ENCODE measurements at regions not wholly inside any gene's neighbourhood (a gene's known extent, or its start where the extent isn't known, plus 50 kb on each side); places are given as distances from the start of the nearest gene placed in this dataset.
A peak's percentile ranks its signal among the peaks of the same experiment; 100 is the strongest.
"Not testable (repeated sequence)": the region's sequence is repeated elsewhere in the genome, so short reads cannot be mapped to it uniquely, and the experiment has no call there.

GRCh38 chr15:44853304-44853950, 103.1 kb upstream of the TERB2 start:
- 15% methylated on average over 4 of the region's 4 CpGs for WGBS
- not testable (repeated sequence) for H3K36me3 ChIP-seq (ENCODE audit: control insufficient read depth in 4 of 4, insufficient read depth in 3 of 4, low read depth in 1 of 4, low read length in 3 of 4); H3K27me3 ChIP-seq (ENCODE audit: control insufficient read depth in 4 of 4, insufficient read depth in 4 of 4, low read length in 3 of 4); H3K4me3 ChIP-seq (ENCODE audit: low read depth in 1 of 3, low read length in 3 of 3); H3K9me3 ChIP-seq (ENCODE audit: control insufficient read depth in 4 of 4, low read length in 3 of 4)
- H3K27ac ChIP-seq (ENCODE audit: low read depth in 1 of 2, low read length in 2 of 2), result peak overlapping the region; percentile 48 to 79
- peak overlapping the region in 1 of 2 donors; percentile 17 for H3K9ac ChIP-seq (ENCODE audit: low read depth in 1 of 2, low read length in 2 of 2)
- peaks cover 0 to 26% (median 6%) of the 10 kb centered on the region in 4 donors for H3K4me1 ChIP-seq (ENCODE audit: control insufficient read depth in 4 of 4, insufficient read depth in 4 of 4, low read length in 3 of 4)
- TF ChIP-seq SP1 (IDR thresholded peaks at IDR 0.05) (peak; percentile 67), HNF4A (conservative IDR thresholded peaks at IDR 0.05) (peak; percentile 42 to 48), YY1 (IDR thresholded peaks at IDR 0.05) (peak; percentile 34), CTCF (IDR thresholded peaks at IDR 0.05; ENCODE audit: low read depth, low read length, missing input control) (peak; percentile 97), RAD21 (IDR thresholded peaks at IDR 0.05) (peak; percentile 82 to 89), FOXA2 (IDR thresholded peaks at IDR 0.05) (peak; percentile 72), RXRA (IDR thresholded peaks at IDR 0.05) (peak; percentile 41 to 54), GABPA (IDR thresholded peaks at IDR 0.05 in 1 of 2, conservative IDR thresholded peaks at IDR 0.05 in 1 of 2) (peak in 1 of 2 donors; percentile 24), JUND (IDR thresholded peaks at IDR 0.05) (peak in 1 of 2 donors; percentile 25)
- TF ChIP-seq, protein P1, sequence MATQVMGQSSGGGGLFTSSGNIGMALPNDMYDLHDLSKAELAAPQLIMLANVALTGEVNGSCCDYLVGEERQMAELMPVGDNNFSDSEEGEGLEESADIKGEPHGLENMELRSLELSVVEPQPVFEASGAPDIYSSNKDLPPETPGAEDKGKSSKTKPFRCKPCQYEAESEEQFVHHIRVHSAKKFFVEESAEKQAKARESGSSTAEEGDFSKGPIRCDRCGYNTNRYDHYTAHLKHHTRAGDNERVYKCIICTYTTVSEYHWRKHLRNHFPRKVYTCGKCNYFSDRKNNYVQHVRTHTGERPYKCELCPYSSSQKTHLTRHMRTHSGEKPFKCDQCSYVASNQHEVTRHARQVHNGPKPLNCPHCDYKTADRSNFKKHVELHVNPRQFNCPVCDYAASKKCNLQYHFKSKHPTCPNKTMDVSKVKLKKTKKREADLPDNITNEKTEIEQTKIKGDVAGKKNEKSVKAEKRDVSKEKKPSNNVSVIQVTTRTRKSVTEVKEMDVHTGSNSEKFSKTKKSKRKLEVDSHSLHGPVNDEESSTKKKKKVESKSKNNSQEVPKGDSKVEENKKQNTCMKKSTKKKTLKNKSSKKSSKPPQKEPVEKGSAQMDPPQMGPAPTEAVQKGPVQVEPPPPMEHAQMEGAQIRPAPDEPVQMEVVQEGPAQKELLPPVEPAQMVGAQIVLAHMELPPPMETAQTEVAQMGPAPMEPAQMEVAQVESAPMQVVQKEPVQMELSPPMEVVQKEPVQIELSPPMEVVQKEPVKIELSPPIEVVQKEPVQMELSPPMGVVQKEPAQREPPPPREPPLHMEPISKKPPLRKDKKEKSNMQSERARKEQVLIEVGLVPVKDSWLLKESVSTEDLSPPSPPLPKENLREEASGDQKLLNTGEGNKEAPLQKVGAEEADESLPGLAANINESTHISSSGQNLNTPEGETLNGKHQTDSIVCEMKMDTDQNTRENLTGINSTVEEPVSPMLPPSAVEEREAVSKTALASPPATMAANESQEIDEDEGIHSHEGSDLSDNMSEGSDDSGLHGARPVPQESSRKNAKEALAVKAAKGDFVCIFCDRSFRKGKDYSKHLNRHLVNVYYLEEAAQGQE (IDR thresholded peaks at IDR 0.05), result peak; percentile 26
- DNase-seq (ENCODE audit: low spot score), result peak; percentile 71

- H3K9me3 ChIP-seq (ENCODE audit: control insufficient read depth in 4 of 4, low read length in 3 of 4); H3K36me3 ChIP-seq (ENCODE audit: control insufficient read depth in 4 of 4, insufficient read depth in 3 of 4, low read depth in 1 of 4, low read length in 3 of 4); H3K9ac ChIP-seq (ENCODE audit: low read depth in 1 of 2, low read length in 2 of 2); H3K4me3 ChIP-seq (ENCODE audit: low read depth in 1 of 3, low read length in 3 of 3); DNase-seq (ENCODE audit: low spot score); H3K27me3 ChIP-seq (ENCODE audit: control insufficient read depth in 4 of 4, insufficient read depth in 4 of 4, low read length in 3 of 4): not testable (repeated sequence)
- WGBS, result 25% methylated on average over 4 of the region's 4 CpGs
- TF ChIP-seq RXRA (IDR thresholded peaks at IDR 0.05) (peak; percentile 38 to 54), FOXA2 (IDR thresholded peaks at IDR 0.05) (peak; percentile 18), SP1 (IDR thresholded peaks at IDR 0.05) (peak; percentile 23), HNF4A (conservative IDR thresholded peaks at IDR 0.05) (peak in 1 of 2 donors; percentile 40)
- Histone ChIP-seq H3K4me1 (ENCODE audit: control insufficient read depth in 4 of 4, insufficient read depth in 4 of 4, low read length in 3 of 4) (peaks cover 0 to 30% (median 4%) of the 10 kb centered on the region in 4 donors), H3K27ac (ENCODE audit: low read depth in 1 of 2, low read length in 2 of 2) (peak overlapping the region; percentile 48 to 79)
Observed at GRCh38 chr15:44854696-44855095, 101.8 kb upstream of the TERB2 start.

DNA sequence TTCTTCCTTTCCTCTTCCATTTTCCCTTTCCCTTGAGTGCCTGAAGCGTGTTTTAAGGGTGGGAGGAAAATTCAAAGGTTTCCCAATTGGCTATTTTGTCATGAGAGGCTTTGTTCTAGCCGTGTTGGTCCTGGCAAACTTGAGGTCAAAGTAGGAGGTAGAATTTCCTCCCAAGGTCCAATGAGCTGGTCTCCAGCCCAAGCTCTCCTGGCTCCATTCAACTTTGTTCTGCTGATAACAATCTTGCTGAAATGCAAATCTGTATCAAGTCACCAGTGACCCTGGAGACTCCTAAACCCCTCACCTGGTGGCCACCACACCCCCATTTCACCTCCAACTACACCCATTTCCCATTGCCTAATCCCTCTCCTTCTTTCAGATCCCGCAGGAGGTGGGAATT, 100.2 kb upstream of the TERB2 start:
- not testable (repeated sequence) for H3K9ac ChIP-seq (ENCODE audit: low read depth in 1 of 2, low read length in 2 of 2); H3K27me3 ChIP-seq (ENCODE audit: control insufficient read depth in 4 of 4, insufficient read depth in 4 of 4, low read length in 3 of 4); DNase-seq (ENCODE audit: low spot score); H3K9me3 ChIP-seq (ENCODE audit: control insufficient read depth in 4 of 4, low read length in 3 of 4); H3K27ac ChIP-seq (ENCODE audit: low read depth in 1 of 2, low read length in 2 of 2); H3K36me3 ChIP-seq (ENCODE audit: control insufficient read depth in 4 of 4, insufficient read depth in 3 of 4, low read depth in 1 of 4, low read length in 3 of 4); H3K4me3 ChIP-seq (ENCODE audit: low read depth in 1 of 3, low read length in 3 of 3)
- H3K4me1 ChIP-seq (ENCODE audit: control insufficient read depth in 4 of 4, insufficient read depth in 4 of 4, low read length in 3 of 4), result peaks cover 2 to 31% (median 5%) of the 10 kb centered on the region in 4 donors
- WGBS, result 35% methylated on average over 3 of the region's 3 CpGs
- TF ChIP-seq RXRA (IDR thresholded peaks at IDR 0.05) (peak in 1 of 2 donors; percentile 32), JUND (IDR thresholded peaks at IDR 0.05) (peak in 1 of 2 donors; percentile 9), HNF4A (conservative IDR thresholded peaks at IDR 0.05) (peak; percentile 24 to 61)

DNA sequence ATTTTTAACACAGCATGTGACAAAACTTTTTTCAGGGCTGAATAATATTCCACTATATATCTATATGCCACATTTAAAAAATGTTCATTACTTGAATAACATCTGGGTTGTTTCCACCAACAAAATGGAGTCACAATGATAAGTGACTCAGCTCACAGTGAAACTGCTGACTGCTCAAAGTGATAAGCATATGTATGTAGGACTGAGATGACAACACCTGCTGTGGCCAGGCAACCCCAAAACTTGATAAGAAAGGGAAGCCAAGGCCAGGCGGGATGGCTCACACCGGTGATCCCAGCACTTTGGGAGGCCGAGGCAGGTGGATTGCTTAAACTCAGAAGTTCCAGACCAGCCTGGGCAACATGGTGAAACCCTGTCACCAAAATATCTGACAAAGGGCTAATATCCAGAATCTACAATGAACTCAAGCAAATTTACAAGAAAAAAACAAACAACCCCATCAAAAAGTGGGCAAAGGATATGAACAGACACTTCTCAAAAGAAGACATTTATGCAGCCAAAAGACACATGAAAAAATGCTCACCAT, 99.2 kb upstream of the TERB2 start:
- H3K36me3 ChIP-seq (ENCODE audit: control insufficient read depth in 4 of 4, insufficient read depth in 3 of 4, low read depth in 1 of 4, low read length in 3 of 4); H3K4me3 ChIP-seq (ENCODE audit: low read depth in 1 of 3, low read length in 3 of 3); H3K27me3 ChIP-seq (ENCODE audit: control insufficient read depth in 4 of 4, insufficient read depth in 4 of 4, low read length in 3 of 4); H3K9me3 ChIP-seq (ENCODE audit: control insufficient read depth in 4 of 4, low read length in 3 of 4); H3K27ac ChIP-seq (ENCODE audit: low read depth in 1 of 2, low read length in 2 of 2); DNase-seq (ENCODE audit: low spot score); H3K9ac ChIP-seq (ENCODE audit: low read depth in 1 of 2, low read length in 2 of 2): not testable (repeated sequence)
- WGBS, result no CpG with 5 or more reads among the region's 3 CpGs
- H3K4me1 ChIP-seq (ENCODE audit: control insufficient read depth in 4 of 4, insufficient read depth in 4 of 4, low read length in 3 of 4), result peaks cover 3 to 29% (median 6%) of the 10 kb centered on the region in 4 donors

All from liver (tissue), 8 donors.